Retina (tissue), 1 donor: ENCODE measurements at regions not wholly inside any gene's neighbourhood (a gene's known extent, or its start where the extent isn't known, plus 50 kb on each side); places are given as distances from the start of the nearest gene placed in this dataset.
"Not testable (repeated sequence)": the region's sequence is repeated elsewhere in the genome, so short reads cannot be mapped to it uniquely, and the experiment has no call there.

Experiments
- DNase-seq: peaks from one replicate; pipeline ENCODE4 v3.0.0-alpha.2; 2016

DNA sequence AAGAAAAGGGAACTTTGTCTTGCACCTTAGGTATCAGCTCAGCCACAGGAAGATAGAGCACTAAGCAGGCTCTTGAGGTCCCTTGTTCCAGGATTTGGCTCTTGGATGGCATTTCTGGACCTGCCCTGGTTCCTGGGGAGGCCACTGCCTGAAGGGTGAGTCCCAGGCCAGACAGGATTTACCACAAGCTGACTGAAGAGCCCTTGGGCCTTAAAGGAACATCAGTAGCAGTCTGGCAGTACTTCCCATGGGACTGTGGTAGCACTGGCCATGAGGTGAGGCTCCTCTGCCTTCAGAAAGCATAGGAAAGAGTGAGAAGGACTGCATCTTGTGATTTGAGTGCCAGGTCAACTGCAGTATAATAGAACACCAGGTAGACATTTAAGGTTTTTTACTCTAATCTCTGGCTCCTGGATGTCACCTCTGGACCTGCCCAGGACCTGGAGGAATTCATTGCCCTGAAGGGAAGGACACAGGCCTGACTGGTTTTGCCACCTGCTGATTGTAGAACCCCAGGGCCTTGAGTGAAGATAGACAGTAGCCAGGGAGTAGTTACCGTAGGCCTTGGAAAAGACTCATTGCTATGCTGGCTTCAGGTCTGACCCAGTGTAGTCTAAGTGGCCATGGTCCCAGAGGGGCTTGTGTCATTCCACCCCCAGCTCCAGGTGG lies 154.4 kb upstream of the CREB1 start:
- DNase-seq, result no peak

DNA sequence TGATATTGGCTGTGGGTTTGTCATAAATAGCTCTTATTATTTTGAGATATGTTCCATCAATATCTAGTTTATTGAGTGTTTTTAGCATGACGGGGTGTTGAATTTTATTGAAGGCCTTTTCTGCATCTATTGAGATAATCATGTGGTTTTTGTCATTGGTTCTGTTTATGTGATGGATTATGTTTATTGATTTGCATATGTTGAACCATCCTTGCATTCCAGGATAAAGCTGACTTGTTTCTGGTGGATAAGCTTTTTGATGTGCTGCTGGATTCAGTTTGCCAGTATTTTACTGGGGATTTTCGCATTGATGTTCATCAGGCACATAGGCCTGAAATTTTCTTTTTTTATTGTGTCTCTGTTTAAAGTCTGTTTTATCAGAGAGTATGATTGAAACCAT lies 151.1 kb upstream of the CREB1 start:
- not testable (repeated sequence) for DNase-seq

DNA sequence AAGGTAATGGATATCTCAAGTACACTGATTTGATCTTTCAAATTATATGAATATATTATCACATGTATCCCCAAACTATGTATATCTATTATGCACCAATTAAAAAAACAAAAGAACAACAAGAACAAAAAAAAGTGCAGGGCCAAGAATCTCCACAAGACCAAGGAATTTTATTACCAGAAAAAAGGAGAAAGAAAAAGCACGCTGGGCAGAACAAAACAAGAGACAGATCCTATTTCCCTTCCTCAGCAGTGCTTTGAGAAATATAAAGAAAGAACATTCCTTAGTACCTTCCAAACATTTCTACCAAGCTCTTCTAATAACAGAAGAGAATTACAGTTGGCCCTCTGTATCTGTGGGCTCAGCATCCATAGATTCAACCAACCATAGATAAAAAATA lies 144.7 kb upstream of the CREB1 start:
- DNase-seq, result no peak

DNA sequence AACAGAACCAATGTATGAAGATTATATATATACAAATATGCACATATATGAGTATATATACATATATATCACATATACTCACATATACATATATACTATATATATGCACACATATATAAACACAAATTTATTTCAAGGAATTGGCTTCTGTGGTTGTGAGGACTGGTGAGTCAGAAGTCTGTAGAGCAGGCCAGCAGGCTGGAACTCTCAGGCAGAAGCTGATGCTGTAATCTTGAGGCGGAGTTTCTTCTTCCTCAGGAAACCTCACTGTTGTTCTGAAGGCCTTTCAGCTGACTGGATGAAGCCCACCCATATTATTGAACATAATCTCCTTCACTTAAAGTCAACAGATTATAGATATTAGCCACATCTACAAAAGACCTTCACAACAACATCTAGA lies 143.9 kb upstream of the CREB1 start:
- DNase-seq, result no peak

DNA sequence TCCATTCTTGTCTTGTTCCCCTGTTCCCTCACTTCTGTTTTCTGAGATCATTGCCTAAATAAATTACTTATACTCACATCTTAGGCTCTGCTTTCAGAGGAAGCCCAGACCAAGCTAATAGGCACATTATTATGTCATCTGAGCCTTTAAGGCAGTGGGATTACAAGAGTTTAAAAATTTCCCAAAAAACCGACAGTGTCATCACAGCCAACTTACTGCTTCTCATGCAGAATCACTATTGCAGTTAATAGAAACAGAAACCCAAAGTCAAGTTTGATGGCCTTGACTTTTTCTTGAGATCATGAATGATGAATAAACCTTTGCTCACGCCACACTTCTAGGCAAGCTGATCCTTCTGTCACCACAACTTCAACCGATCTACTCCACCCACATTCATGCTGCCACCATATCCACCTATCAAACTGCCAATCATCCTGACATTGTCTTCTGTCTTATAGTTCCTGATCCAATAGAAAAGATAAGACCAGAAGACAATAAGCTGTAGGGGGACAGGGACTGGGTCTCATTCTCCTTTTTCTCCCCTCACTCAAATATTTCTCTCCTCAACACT lies 142.7 kb upstream of the CREB1 start:
- no peak for DNase-seq

DNA sequence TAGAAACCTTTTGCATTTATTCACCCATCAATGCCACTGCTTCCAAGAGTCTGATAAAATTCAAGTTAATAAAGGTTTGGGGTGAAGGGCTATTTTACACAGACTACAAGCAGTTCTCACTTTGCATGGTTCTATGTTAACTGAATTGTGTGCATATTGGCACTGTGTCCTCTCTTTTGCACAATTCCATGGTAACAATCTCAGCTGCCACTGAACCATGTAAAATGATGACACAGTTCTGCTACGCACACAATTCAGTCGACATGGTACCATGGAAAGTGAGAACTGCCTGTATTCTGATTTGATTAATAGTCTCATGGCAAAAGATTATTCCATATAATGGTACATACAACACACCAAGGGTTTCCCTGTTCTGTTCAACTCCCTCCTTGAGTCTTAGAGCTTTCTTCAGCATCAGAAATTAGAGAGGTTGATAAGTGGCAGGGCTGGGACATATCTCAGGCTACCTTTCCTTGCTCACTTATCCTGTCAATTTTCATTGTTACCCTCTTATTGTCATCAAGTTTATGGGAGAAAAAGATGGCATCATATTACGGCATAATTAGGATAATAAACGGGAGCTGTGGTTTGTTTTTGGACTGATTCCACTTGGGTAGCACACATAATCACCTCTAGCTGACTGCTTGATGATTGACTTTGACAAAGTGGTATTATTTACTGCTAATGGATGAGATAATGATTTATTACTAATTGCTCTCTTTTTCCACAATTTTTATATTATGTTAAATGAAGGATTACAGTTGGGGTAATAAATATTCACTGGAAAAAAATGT lies 139.3 kb upstream of the CREB1 start:
- no peak for DNase-seq

DNA sequence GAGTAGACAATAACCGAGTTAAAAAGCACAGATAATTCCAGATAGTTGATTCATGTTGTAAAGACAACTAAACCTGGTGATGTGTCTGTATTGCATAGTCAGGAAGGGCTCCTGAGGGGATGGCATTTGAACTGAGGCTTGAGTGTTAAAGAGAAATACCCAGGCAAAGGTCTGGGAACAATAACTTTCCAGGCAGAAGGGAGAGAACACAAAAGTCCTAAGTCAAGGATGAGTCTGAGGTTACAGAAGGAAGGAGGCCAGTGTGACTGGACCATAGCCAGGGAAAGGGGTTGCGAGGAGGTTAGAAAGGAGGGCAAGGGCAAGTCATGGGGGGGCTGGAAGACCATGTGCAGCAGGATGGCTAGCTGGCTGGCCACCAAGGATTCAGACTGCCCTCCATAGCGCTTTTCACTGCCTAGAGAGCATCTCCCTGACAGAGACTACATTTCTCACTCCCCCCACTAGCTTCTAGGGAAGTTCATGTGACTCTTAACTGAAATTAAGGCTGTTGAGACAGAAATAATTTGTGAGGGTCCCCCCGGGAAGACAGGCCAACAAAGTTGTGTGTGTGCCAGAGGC lies 135.5 kb upstream of the CREB1 start:
- DNase-seq, result no peak

DNA sequence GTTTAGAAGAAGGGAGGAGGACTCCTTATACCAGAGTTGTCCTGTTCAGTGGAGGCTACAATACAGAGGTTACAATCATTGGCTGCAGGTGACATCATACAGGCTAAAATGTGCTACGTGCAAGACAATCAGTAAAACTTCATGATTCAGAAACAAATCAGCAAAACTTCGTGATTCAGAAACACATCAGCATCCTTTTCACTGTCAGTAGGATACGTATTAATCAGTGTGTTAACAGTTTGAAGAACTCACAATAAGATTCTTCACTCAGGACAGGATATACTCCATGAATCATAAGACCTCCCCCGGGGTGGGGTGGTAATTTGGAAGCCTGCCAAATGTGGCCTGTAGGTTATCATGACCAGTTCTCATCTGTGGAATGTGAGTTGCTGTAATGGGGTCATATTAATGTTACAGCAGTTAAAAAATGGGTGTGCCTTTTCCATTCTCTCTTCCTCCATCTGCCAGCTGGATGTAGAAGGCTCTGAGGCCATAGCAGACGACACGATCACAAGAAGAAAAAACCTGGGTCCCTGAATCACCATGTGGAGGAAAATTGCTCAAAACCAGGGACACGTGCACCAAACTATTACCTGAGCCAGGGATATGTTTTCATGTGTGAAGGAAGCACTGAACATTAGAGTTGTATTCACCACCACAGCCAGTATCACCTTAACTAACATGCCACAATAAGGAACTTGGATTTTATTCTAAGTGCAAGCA lies 134.8 kb upstream of the CREB1 start:
- DNase-seq, result no peak

DNA sequence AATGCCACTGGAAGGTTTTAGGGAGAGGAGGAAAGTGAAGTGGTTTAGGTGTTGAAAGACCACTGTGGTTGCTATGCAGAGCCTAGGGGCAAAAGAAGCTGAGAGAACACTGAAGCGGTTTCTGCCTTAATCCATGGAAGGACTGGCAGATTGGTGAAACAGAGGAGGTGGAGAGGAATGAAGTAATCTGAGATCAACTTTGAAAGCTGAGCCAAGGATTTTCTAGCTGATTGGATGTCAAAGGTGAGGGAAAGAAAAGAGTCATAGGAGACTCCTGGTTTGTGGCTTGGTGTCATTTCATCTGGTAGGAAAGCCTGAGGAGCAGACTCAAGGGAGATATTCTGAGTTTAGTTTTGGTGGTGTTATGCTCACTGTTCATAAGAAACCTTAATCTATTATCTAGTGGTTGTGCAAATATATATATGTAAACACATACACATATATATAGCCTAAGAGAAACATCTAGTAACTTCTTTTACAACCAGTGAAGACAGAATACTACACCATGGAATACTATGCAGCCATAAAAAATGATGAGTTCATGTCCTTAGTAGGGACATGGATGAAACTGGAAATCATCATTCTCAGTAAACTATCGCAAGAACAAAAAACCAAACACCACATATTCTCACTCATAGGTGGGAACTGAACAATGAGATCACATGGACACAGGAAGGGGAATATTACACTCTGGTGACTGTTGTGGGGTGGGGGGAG lies 134.1 kb upstream of the CREB1 start:
- DNase-seq, result no peak

DNA sequence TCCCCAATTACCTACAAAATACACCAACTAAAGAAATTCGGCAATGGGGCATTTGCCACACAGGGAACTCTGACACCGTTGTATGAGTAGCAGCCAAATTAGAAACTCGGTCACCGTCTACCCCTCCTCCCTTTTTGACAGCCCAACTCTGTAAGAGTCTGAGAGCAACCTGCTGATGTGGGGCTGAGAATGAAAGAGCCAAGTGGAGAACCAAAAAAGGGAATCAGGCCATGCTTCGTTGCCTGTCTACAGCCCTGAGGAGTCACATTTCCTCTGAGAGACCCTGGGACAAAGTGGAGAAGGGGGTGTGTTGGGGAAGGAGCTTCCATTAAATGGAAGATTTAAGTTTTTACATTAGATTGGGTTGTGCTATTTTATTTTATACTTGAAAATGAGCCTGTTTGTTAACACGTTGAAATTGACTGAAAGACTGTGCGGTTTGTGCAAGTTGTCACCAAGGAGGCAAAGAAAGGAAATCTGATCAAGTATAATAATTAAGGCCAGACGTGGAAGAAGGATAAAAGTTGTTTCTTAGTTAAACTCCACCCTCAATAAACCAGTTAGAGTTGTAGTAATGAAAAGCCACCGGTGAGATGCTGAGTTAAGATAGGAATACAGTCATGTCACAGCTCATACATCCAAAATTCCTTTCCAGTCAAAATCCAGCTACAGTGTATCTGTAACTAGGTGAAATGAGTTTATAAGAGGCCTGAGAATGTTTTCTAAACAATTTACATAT lies 131.7 kb upstream of the CREB1 start:
- DNase-seq, result no peak

DNA sequence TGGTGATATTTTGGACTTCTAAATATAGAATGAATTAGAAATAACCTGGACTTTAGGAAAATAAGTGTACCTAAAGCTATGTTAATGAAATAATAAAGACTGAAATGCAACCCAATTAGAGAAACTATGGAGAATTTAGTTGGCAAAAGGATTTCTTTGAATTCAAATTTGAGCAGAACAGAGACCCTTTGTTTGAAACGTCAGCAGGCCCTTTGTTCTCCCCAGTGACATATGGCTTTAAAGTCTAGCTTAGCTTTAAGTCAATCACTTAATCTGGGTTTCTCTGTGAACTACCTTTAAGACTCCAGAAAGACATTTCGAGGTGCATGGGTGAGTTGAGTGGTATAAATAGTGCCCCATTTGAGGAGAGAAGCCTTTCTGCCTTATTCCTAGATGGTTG lies 130.5 kb upstream of the CREB1 start:
- DNase-seq, result no peak

DNA sequence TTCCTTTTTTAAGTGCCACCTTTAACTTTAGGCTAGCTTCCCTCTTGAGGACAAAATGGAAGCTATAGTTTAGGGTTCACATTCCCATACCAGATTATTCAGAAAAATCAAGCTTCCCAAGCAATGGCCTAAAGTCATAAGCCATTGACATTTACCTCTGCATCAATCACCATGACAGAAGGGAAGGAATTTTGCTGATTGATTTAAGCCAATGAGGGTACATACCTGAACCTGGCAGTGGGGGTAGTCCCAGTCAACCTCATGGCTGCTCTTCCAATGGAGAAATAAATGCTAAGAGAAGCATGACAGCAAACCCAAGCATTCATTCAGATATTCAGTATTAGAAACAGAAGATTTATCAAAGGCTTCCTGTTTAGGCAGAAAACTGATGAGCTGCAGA lies 128.4 kb upstream of the CREB1 start:
- no peak for DNase-seq

DNA sequence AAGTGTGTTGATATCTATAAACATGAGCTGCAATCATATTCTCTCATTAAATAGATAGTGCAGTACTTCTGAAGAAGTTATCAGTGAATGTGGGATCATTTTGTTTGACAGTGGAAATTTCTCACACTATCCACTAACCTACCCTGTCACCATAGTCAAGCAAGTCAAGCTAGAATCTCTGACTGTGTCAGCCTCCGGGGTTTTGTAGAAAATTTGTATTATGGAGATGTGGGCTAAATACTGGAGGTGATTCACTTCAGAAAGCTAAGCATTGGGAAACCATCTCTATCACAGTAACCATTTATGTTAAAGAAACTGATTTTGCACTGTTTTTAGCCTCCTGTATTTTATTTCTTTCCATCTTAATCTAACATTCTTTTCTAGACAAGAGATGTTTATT lies 126.6 kb upstream of the CREB1 start:
- no peak for DNase-seq

DNA sequence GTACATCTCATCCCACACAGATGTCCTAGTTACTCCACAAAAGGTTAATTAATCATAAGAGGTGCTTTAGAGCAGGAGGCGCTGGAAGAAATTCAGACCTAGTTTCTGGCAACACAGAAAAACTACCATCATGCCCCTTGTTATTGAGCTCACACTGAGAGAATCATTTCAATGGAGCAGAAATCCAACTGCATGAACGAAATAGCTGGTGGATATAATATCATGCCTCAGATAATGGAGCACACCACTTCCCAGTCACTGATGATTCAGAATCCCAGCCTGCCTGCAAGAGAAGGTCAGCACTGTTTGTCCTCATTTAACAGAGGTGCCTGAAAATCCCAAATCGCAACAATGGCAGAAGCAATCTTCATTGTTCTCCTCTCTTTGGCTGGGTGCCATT lies 125.8 kb upstream of the CREB1 start:
- DNase-seq, result no peak

DNA sequence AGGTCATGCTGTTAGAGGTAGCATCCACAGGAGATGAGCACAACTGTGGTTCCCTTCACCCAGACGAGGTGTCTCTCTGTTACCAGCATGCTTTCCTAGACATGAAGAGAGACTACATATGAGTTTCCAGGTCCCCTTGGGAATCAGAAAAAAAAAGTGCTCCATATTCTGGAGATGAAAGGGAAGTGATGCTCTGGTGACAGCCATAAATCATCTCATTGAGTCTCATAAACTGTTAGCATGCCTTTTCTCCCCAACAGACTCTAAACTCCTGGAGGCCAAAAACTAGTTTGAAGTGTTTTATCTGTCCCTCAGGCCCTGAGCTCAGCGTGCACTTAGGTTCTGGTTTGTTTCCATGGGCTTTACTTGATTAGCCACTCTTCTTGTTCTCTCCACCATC lies 124.6 kb upstream of the CREB1 start:
- no peak for DNase-seq

DNA sequence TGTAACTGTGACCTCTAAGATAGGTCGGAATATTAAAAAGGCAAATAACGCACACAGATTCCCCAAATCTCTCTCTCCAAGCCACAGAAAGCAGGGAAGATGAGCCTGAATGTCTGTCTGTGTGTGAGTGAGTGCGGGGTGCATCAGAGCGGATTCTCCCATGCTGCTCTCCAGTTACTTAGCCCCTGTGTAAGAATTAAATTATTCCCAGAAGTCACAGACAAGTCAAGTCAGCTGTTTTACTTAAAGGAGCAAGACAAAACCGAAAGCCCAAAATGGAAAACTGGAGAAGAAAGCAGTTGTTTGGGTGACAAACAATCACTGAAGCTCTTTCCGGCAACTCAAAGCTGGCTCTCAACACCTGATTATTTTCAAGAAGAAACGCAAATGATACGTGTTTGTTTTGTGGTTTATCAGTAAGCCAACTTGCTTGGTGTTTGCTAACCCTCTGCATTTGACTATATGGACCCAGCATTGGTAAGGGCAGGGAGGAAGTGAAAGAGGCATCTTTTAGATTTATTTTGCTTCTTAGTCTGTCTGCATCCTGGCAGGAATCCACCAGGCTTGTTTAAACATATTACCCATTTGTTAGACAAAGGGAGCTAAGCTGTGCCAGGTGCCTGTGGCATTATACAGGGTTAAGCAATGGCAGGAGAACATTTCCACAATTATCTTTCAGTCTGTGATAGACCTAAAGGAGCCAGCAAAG lies 121.5 kb upstream of the CREB1 start:
- no peak for DNase-seq

DNA sequence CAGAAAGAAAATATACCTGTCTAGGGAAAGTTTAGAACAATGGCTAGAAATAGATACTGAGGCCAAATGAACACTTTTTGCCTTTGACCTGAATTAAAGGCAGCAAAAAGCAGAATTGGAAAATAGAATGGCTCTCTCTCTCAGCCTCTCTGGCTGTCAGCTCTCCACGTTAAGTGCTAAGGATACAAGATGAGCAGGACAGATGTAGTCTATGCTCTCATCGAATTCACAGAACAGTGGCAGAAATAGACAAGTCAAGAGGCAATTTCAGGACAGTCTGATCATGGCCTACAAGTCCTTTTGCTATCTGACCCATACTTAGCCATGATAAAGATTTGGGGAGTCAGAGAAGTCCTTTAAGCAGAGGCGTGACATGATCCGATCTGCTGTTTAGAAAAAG lies 120.2 kb upstream of the CREB1 start:
- no peak for DNase-seq

DNA sequence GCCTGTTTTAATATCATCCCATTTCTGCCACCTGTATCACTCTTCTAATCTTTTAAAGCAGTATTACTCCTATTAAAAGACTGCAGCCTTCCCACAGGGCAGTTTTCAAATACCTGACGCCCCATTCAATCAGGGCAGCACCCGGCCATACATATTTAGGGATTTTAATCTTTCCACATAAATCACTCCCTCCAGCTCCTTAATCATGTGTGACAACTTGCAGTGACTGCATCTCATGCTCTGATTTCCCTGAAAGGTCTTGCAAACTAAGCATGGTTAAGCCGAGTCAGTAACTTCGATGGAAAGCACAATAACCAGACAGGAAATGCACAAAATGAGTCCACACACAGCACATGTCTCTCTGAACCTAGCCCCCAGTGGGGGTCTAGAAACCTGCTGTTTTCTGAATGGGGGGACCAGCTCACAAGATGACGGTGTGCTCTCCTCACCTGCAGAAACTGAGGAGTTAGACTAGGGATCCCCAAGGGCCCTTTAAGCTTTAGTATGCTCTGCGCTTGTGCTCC lies 116.9 kb upstream of the CREB1 start:
- DNase-seq, result peak; percentile 44

DNA sequence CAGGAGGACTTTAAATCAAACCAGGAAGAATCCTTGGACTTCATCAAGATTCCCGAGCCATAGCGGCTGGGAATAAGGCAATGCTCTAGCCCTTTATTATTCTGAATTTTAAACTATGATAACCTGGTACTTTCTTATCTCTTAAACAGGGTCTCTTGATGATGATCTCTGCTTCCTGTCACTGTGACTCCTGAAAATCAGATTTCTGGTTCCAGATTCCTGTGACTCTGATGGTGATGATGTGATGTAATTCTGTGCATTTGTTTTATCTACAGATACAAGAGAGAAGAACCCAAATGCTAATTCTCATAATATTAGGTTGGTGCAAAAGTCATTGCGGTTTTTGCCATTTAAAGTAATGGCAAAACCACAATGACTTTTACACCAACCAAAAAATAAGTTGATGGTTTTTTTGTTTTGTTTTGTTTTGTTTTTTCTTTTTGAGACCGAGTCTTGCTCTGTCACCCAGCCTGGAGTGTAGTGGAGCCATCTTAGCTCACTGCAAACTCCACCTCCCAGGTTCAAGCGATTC lies 116.3 kb upstream of the CREB1 start:
- no peak for DNase-seq

DNA sequence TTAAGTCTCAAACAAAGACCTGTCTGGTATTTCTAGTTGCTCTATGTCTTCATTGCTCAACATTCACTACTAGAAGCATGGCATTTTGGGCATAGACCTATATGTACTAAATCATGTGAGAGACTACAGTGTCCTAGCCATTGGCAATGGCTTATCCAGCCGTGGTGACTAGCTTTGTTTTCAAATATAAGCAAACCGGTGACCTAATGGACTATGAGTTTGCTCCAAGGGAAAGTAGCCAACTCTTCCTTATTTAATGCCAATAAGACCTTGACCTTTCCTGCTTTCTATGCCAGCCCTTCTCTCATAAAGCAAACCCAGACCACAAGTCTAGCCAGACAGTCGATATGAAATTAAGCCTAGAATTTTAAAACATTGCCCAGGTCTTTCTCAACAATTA lies 113.7 kb upstream of the CREB1 start:
- no peak for DNase-seq

DNA sequence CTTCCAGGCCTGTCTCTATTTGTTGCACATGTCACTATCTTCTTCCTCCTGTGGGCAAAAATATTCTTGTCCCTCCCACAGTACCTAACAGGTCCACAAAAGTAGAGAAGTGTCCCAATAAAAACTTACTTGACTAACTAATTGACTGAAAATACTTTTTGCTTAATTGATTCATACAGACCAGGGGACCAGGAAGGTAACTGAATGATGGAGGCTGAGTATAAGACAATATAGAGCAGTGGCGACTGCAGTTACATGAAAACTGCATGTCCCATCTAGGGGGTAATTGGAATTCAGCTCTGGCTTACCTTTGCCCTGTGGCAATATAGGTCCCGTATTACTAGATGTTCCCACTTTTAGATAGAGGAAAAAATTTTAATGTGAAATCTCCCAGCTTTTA lies 112.9 kb upstream of the CREB1 start:
- no peak for DNase-seq
